ENCODE measurements at regions not wholly inside any gene's neighbourhood (a gene's known extent, or its start where the extent isn't known, plus 50 kb on each side); places are given as distances from the start of the nearest gene placed in this dataset.

GRCh38 chr20:40449974-40450616 is 238.9 kb downstream of the MAFB start:
- no peak for DNase-seq (ENCODE audit: low read depth)

GRCh38 chr20:40449144-40449690 is 239.8 kb downstream of the MAFB start:
- DNase-seq (ENCODE audit: low read depth): no peak

GRCh38 chr20:40446888-40447287 is 242.1 kb downstream of the MAFB start:
- no peak for DNase-seq (ENCODE audit: low read depth)

- DNase-seq (ENCODE audit: low read depth): no peak
Observed at GRCh38 chr20:40444516-40444915, 244.5 kb downstream of the MAFB start.

- no peak for DNase-seq (ENCODE audit: low read depth)
Observed at GRCh38 chr20:40443753-40444152, 245.3 kb downstream of the MAFB start.

GRCh38 chr20:40442181-40442963 is 246.7 kb downstream of the MAFB start:
- DNase-seq (ENCODE audit: low read depth): peak; percentile 22

- no peak for DNase-seq (ENCODE audit: low read depth)
Observed at GRCh38 chr20:40441771-40442170, 247.3 kb downstream of the MAFB start.

- no peak for DNase-seq (ENCODE audit: low read depth)
Observed at GRCh38 chr20:40438161-40438830, 250.7 kb downstream of the MAFB start.

DNA sequence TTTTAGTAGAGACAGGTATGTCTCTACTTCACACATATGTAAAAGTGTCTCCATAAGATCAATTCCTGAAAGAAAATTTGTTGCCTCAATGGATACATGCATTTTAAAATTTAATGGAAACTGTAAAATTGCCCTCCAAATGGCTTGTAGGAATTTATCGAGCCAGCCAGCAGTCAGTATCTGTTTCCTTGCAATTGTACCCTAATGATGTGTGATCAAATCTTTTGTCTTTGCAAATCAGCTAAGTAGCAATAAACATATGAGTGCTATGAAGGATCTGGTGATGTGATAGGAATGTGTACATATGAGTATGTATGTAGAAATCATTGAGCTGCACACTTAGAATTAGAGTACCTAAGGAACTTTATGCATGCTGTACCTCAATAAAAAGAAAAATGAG is 253.0 kb downstream of the MAFB start:
- DNase-seq (ENCODE audit: low read depth): no peak

GRCh38 chr20:40435146-40435895 is 253.7 kb downstream of the MAFB start:
- no peak for DNase-seq (ENCODE audit: low read depth)

DNA sequence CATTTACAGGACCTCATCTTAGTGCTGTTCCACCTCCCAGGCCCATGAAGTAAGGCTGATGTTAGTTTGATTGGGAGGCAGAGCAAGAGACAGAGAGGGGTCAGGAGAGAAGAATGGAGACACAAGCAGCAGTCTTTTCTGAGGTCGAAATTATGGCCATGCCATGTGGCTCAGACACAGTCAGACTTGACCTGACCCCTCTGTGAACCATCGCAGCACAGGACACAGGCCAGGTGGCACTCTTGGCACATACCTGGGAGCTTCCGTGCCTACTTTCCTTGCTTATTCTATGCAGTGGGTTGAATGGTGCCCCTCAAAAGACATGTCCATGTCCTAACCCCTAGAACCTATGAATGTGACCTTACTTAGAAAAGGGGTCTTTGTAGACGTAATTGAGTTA is 254.9 kb downstream of the MAFB start:
- DNase-seq (ENCODE audit: low read depth): no peak

- DNase-seq (ENCODE audit: low read depth): no peak
Observed at GRCh38 chr20:40433341-40433861, 255.6 kb downstream of the MAFB start.

DNA sequence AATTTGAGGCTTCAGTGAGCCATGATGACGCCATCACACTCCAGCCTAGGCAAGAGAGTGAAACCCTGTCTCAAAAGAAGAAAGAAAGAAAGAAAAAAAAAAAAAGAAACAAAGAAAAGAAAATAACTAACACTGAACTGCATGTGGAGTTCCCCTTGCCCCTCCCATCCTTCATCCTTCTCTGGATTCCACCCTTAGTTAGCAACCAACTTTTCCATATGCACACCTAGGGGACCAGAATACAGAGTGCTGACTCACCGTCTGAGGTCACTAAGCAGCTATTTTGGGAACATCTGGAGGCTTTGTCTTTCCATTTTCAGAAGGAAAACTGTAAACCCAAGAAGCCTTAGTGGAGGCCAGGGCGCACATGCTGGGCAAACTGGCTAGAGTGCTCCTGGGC is 257.4 kb downstream of the MAFB start:
- peak; percentile 59 for DNase-seq (ENCODE audit: low read depth)

- no peak for DNase-seq (ENCODE audit: low read depth)
Observed at GRCh38 chr20:40431112-40431511, 257.9 kb downstream of the MAFB start.

DNA sequence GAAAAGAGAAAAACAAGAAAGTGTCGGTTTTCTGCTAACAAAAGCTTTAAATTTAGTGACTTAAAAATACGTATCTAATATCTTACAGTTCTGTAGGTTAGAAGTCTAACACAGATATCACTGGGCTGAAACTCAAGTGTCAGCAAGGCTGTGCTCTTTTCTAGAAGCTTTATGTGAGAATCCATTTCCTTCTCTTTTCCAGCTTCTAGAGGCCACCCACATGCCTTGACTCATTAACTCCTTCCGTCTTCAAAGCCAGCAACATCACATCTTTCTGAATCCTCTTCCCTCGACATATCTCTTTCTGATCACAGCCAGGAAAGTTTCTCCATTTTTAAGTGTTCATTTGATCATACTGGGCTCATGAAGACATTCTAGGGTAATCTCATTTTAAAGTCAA is 262.0 kb downstream of the MAFB start:
- no peak for DNase-seq (ENCODE audit: low read depth)

DNA sequence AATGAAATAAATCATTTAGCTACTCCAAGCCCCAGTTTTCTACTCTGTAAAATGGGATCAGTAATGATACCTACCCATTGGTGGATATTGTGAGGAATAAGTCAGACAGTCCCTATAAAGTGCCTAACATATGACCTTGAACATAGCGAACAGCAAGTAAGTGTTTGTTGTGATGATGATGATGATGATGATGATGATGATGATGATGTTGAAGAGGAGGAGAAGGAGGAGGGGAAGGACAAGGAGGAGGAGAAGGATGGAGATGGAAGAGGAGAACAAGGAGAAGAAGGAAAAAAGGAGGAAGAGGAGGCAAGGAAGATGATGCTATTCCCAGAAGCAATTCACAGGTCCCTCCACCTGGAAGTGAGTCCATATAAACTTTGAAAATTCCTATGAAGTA is 264.3 kb downstream of the MAFB start:
- no peak for DNase-seq (ENCODE audit: low read depth)

DNA sequence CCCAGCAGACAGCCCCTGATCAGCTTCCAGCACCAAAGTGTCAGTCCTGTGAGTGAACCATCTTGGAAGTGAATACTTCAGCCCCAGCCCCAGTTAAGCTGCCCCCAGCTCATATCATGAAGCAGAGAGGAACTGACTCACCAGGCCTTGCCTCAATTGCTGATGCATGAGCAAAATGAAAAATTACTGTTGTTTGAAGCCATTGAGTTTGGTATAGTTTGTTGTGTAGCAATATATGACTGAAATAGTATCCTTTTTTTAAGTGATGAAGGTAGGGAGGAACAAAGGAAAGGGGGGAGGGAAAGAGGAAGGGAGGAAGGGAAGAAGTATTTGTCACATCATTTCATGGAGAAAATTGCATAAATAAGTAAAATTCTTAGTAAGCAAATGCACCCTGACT is 266.4 kb downstream of the MAFB start:
- no peak for DNase-seq (ENCODE audit: low read depth)

DNA sequence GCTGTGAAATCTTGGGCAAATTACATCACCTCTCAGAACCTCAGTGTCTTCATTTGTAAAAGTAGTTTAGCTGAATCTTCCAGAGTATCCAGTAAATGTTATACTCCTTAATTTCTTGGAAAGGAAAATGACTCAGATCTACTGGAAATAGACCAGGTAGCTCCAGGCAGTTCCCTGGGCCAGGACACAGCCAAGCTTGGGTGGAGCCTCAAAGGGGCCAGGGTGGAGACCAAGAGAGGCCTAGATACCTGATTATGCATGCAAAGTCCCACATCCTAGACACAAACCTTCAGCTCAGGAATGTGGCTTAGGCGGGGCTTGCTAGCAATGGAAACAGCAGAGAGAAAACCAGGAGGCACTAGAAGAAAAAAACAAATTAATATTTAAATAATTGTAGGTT is 272.8 kb downstream of the MAFB start:
- peak; percentile 59 for DNase-seq (ENCODE audit: low read depth)

DNA sequence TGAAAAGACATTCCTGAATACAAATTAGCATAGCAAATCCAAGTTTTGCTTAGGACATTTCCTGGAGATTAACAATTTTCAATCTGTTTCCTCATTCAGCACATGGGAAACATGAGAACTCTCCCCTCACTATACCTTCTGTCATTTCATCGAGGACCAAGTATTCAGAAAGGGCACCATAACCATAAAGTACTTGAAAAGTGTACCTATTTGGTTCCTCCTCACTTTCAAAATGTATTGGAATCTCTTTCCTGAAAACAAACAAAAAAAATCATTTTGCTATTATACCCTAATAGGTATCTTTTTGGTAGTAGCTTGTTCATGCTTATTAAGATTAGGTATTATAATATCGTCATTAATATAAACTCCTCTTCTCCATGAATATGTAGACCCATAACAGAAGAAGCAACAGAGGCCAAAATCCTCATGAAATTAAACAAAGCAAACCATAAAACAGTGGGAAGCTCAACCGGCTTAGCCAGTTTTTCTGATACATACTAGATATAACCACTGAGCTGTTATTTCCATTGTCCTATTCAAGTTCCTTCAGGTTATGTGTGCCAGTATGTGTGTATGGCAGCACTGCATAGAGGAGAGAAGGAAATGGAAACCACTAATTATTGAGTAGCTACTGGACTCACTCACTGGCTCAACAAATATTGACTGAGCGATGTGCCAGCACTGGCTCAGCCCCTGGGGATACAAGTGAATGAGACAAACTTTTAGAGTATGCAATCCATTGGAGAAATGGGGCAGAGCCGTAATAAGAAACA is 274.0 kb downstream of the MAFB start:
- DNase-seq (ENCODE audit: low read depth): no peak

DNA sequence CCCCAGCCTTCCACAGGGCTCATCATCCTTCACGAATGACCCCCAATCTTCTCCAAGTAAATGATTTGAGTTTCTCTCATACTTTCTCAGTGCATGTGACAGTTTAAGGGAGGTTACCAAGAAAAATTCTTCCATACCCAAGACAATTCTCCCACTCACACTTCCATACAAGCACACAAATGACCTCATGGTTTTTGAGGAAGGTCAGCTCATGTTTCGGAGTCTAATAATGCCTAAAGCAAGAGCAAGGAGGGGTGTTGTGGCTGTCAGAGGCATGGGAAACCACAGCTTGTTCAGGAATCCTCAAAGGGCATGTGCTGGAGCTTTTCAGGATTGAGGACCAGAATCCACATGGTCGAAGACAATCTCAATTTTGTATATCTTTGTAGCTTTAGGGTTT is 279.0 kb downstream of the MAFB start:
- DNase-seq (ENCODE audit: low read depth): peak; percentile 19

GRCh38 chr20:40397467-40397866 is 291.6 kb downstream of the MAFB start:
- no peak for DNase-seq (ENCODE audit: low read depth)
